Suprapubic skin (tissue), 3 donors: ENCODE measurements at regions not wholly inside any gene's neighbourhood (a gene's known extent, or its start where the extent isn't known, plus 50 kb on each side); places are given as distances from the start of the nearest gene placed in this dataset.

ENCODE experiments used
- POLR2A ChIP-seq, 2 donors: fragments of 450-650 bp; IDR thresholded peaks; one replicate each; pipeline ENCODE4 v1.6.1; 2017; ENCODE audit warnings: antibody characterized with exemption in 2 of 2, mild to moderate bottlenecking in 2 of 2, moderate library complexity in 2 of 2
- TF ChIP-seq, protein P1 (sequence below), 2 donors: fragments of 200-600 bp in 1 of 2; fragments of 450-650 bp in 1 of 2; sonication (generic) in 1 of 2; IDR thresholded peaks; one replicate each; pipeline ENCODE4 v1.5.1; 2016 to 2019; ENCODE audit warnings: antibody characterized with exemption in 2 of 2, mild to moderate bottlenecking in 1 of 2, moderate library complexity in 1 of 2

DNA sequence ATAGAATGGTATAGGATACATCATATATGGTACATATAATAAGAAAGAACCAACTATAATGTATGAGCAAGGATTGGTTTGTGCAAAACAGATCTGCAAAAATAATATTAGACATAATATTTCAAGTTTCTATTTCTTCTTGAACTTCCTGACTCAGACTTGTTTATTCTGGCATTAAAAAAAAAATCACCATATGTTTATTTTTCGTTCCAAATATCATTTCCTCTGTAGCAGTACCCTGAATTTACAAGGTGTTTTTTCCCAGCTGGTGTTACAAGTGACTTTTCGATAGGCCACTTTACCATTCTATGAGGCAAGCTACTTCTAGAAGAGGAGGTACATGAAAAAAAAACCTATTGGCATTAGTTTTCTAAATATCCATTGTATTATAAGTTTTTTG lies 785.0 kb downstream of the PDCD6IP start:
- TF ChIP-seq POLR2A (IDR thresholded peaks at IDR 0.05) = no peak
- TF ChIP-seq, protein P1, sequence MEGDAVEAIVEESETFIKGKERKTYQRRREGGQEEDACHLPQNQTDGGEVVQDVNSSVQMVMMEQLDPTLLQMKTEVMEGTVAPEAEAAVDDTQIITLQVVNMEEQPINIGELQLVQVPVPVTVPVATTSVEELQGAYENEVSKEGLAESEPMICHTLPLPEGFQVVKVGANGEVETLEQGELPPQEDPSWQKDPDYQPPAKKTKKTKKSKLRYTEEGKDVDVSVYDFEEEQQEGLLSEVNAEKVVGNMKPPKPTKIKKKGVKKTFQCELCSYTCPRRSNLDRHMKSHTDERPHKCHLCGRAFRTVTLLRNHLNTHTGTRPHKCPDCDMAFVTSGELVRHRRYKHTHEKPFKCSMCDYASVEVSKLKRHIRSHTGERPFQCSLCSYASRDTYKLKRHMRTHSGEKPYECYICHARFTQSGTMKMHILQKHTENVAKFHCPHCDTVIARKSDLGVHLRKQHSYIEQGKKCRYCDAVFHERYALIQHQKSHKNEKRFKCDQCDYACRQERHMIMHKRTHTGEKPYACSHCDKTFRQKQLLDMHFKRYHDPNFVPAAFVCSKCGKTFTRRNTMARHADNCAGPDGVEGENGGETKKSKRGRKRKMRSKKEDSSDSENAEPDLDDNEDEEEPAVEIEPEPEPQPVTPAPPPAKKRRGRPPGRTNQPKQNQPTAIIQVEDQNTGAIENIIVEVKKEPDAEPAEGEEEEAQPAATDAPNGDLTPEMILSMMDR (IDR thresholded peaks at IDR 0.05) = no peak
